ENCODE measurements at regions not wholly inside any gene's neighbourhood (a gene's known extent, or its start where the extent isn't known, plus 50 kb on each side); places are given as distances from the start of the nearest gene placed in this dataset.

- Histone ChIP-seq H3K4me3 (ENCODE audit: low read length) (no peak overlapping the region), H3K9ac (ENCODE audit: extremely low read depth, low read length, poor library complexity, severe bottlenecking) (no peak overlapping the region), H3K27ac (ENCODE audit: low read depth, low read length) (no peak overlapping the region), H3K4me1 (ENCODE audit: control insufficient read depth, insufficient read depth, low read length) (no peaks in the 10 kb centered on the region), H3K9me3 (ENCODE audit: control insufficient read depth, low read length) (no peaks in the 10 kb centered on the region), H3K36me3 (ENCODE audit: control insufficient read depth, insufficient read depth, low read length) (no peaks in the 10 kb centered on the region), H3K27me3 (ENCODE audit: control insufficient read depth, insufficient read depth, low read length, poor library complexity, severe bottlenecking) (no peaks in the 10 kb centered on the region)
- no peak overlapping the region for H3K27ac Mint-ChIP-seq
- H3K9me3 Mint-ChIP-seq = no peaks in the 10 kb centered on the region
- H3K4me3 Mint-ChIP-seq = no peak overlapping the region
- H3K36me3 Mint-ChIP-seq (ENCODE audit: low read depth) = no peaks in the 10 kb centered on the region
- 93% methylated on average over 1 of the region's 1 CpG; no CpG with 5 or more reads in 1 of the 2 experiments for WGBS, 2 experiments (ENCODE audit: insufficient coverage in 1 of 2, insufficient read length in 1 of 2)
- DNase-seq = no peak
- no peaks in the 10 kb centered on the region for H3K4me1 Mint-ChIP-seq
- H3K27me3 Mint-ChIP-seq (ENCODE audit: insufficient read depth) = peaks cover 5% of the 10 kb centered on the region
- TF ChIP-seq CTCF (conservative IDR thresholded peaks at IDR 0.05) = no peak
Observed at GRCh38 chr15:61489571-61489970, 260.5 kb upstream of the RORA start.

GRCh38 chr15:61483599-61483998, 254.5 kb upstream of the RORA start:
- Histone ChIP-seq H3K36me3 (ENCODE audit: control insufficient read depth, insufficient read depth, low read length) (no peaks in the 10 kb centered on the region), H3K27me3 (ENCODE audit: control insufficient read depth, insufficient read depth, low read length, poor library complexity, severe bottlenecking) (no peaks in the 10 kb centered on the region), H3K27ac (ENCODE audit: low read depth, low read length) (no peak overlapping the region), H3K4me1 (ENCODE audit: control insufficient read depth, insufficient read depth, low read length) (no peaks in the 10 kb centered on the region), H3K4me3 (ENCODE audit: low read length) (no peak overlapping the region), H3K9ac (ENCODE audit: extremely low read depth, low read length, poor library complexity, severe bottlenecking) (no peak overlapping the region), H3K9me3 (ENCODE audit: control insufficient read depth, low read length) (no peaks in the 10 kb centered on the region)
- DNase-seq = peak; percentile 55
- H3K4me1 Mint-ChIP-seq = peaks cover 3% of the 10 kb centered on the region
- H3K4me3 Mint-ChIP-seq = no peak overlapping the region
- TF ChIP-seq CTCF (conservative IDR thresholded peaks at IDR 0.05) = no peak
- H3K27me3 Mint-ChIP-seq (ENCODE audit: insufficient read depth) = no peaks in the 10 kb centered on the region
- H3K9me3 Mint-ChIP-seq = no peaks in the 10 kb centered on the region
- no peaks in the 10 kb centered on the region for H3K36me3 Mint-ChIP-seq (ENCODE audit: low read depth)
- 96 to 100% methylated on average over 2 to 5 of the region's 6 CpGs for WGBS, 2 experiments (ENCODE audit: insufficient coverage in 1 of 2, insufficient read length in 1 of 2)
- H3K27ac Mint-ChIP-seq = no peak overlapping the region

GRCh38 chr15:61481886-61482285, 252.8 kb upstream of the RORA start:
- Histone ChIP-seq H3K27me3 (ENCODE audit: control insufficient read depth, insufficient read depth, low read length, poor library complexity, severe bottlenecking) (no peaks in the 10 kb centered on the region), H3K27ac (ENCODE audit: low read depth, low read length) (no peak overlapping the region), H3K9ac (ENCODE audit: extremely low read depth, low read length, poor library complexity, severe bottlenecking) (no peak overlapping the region), H3K4me3 (ENCODE audit: low read length) (no peak overlapping the region), H3K9me3 (ENCODE audit: control insufficient read depth, low read length) (no peaks in the 10 kb centered on the region), H3K36me3 (ENCODE audit: control insufficient read depth, insufficient read depth, low read length) (no peaks in the 10 kb centered on the region), H3K4me1 (ENCODE audit: control insufficient read depth, insufficient read depth, low read length) (no peaks in the 10 kb centered on the region)
- H3K9me3 Mint-ChIP-seq = no peaks in the 10 kb centered on the region
- no peaks in the 10 kb centered on the region for H3K36me3 Mint-ChIP-seq (ENCODE audit: low read depth)
- H3K27me3 Mint-ChIP-seq (ENCODE audit: insufficient read depth) = no peaks in the 10 kb centered on the region
- 100% methylated on average over 1 of the region's 1 CpG; no CpG with 5 or more reads in 1 of the 2 experiments for WGBS, 2 experiments (ENCODE audit: insufficient coverage in 1 of 2, insufficient read length in 1 of 2)
- H3K4me1 Mint-ChIP-seq = peaks cover 3% of the 10 kb centered on the region
- no peak for DNase-seq
- no peak overlapping the region for H3K4me3 Mint-ChIP-seq
- no peak for TF ChIP-seq CTCF (conservative IDR thresholded peaks at IDR 0.05)
- H3K27ac Mint-ChIP-seq = no peak overlapping the region

All from endodermal cell (in vitro differentiated cells).